ENCODE measurements at regions not wholly inside any gene's neighbourhood (a gene's known extent, or its start where the extent isn't known, plus 50 kb on each side); places are given as distances from the start of the nearest gene placed in this dataset.
A peak's percentile ranks its signal among the peaks of the same experiment; 100 is the strongest.
"Not testable (repeated sequence)": the region's sequence is repeated elsewhere in the genome, so short reads cannot be mapped to it uniquely, and the experiment has no call there.

GRCh38 chr7:66556177-66556548 lies 72.5 kb upstream of the KCTD7 start:
- DNase-seq (ENCODE audit: low read depth): no peak
- TF ChIP-seq CTCF (IDR thresholded peaks at IDR 0.05; ENCODE audit: low read depth, low read length, missing control alignments): no peak

GRCh38 chr7:66556549-66557213 lies 72.0 kb upstream of the KCTD7 start:
- no peak for DNase-seq (ENCODE audit: low read depth)
- H3K4me3 ChIP-seq (ENCODE audit: low read depth, low read length): no peak overlapping the region
- TF ChIP-seq CTCF (IDR thresholded peaks at IDR 0.05; ENCODE audit: low read depth, low read length, missing control alignments): no peak

More at GRCh38 chr7:66556177-66556548, 72.5 kb upstream of the KCTD7 start:
- H3K4me3 ChIP-seq (ENCODE audit: low read depth, low read length): no peak overlapping the region

GRCh38 chr7:66557214-66558200 lies 71.2 kb upstream of the KCTD7 start:
- peak; percentile 99 for TF ChIP-seq CTCF (IDR thresholded peaks at IDR 0.05; ENCODE audit: low read depth, low read length, missing control alignments)
- H3K4me3 ChIP-seq (ENCODE audit: low read depth, low read length): no peak overlapping the region
- DNase-seq (ENCODE audit: low read depth): no peak

GRCh38 chr7:66558201-66558641 lies 70.5 kb upstream of the KCTD7 start:
- TF ChIP-seq CTCF (IDR thresholded peaks at IDR 0.05; ENCODE audit: low read depth, low read length, missing control alignments): no peak
- no peak overlapping the region for H3K4me3 ChIP-seq (ENCODE audit: low read depth, low read length)
- DNase-seq (ENCODE audit: low read depth): no peak

- TF ChIP-seq CTCF (IDR thresholded peaks at IDR 0.05; ENCODE audit: low read depth, low read length, missing control alignments): no peak
- H3K4me3 ChIP-seq (ENCODE audit: low read depth, low read length): no peak overlapping the region
- DNase-seq (ENCODE audit: low read depth): no peak
Measured at GRCh38 chr7:66558660-66559465, 69.8 kb upstream of the KCTD7 start.

- no peak overlapping the region for H3K4me3 ChIP-seq (ENCODE audit: low read depth, low read length)
- no peak for TF ChIP-seq CTCF (IDR thresholded peaks at IDR 0.05; ENCODE audit: low read depth, low read length, missing control alignments)
- no peak for DNase-seq (ENCODE audit: low read depth)
Measured at GRCh38 chr7:66564045-66564444, 64.6 kb upstream of the KCTD7 start.

GRCh38 chr7:66570179-66570578 lies 58.5 kb upstream of the KCTD7 start:
- not testable (repeated sequence) for DNase-seq (ENCODE audit: low read depth); H3K4me3 ChIP-seq (ENCODE audit: low read depth, low read length)
